ENCODE measurements at regions not wholly inside any gene's neighbourhood (a gene's known extent, or its start where the extent isn't known, plus 50 kb on each side); places are given as distances from the start of the nearest gene placed in this dataset.

- no peak for TF ChIP-seq CTCF (IDR thresholded peaks at IDR 0.05; ENCODE audit: borderline replicate concordance, extremely low read depth, insufficient read depth)
- Histone ChIP-seq H3K27me3 (ENCODE audit: control insufficient read depth, insufficient read depth, low read length) (no peaks in the 10 kb centered on the region), H3K27ac (ENCODE audit: low read depth in 2 of 2, low read length in 2 of 2) (no peak overlapping the region), H3K9me3 (ENCODE audit: control insufficient read depth in 2 of 3, insufficient read depth in 1 of 3, low read length in 3 of 3) (no peaks in the 10 kb centered on the region), H3K4me1 (ENCODE audit: control insufficient read depth in 2 of 3, insufficient read depth in 2 of 3, low read depth in 1 of 3, low read length in 3 of 3) (no peaks in the 10 kb centered on the region), H3K4me3 (ENCODE audit: low read length in 3 of 3) (no peak overlapping the region), H3K36me3 (ENCODE audit: control insufficient read depth in 2 of 3, insufficient read depth in 3 of 3, low read length in 3 of 3) (no peaks in the 10 kb centered on the region), H3K9ac (ENCODE audit: low read length in 3 of 3) (no peak overlapping the region)
- intact Hi-C loops (cut with DNase I) = no loop called here
- DNase-seq (peak in 2 of 5 donors; percentile 17 to 63), FAIRE-seq (no peak)
Measured at GRCh38 chr22:34687116-34687515, 378.8 kb upstream of the ISX start.

- intact Hi-C loops (cut with DNase I) = no loop called here
- TF ChIP-seq CTCF (IDR thresholded peaks at IDR 0.05; ENCODE audit: borderline replicate concordance, extremely low read depth, insufficient read depth) = no peak
- Histone ChIP-seq H3K9me3 (ENCODE audit: control insufficient read depth in 2 of 3, insufficient read depth in 1 of 3, low read length in 3 of 3) (no peaks in the 10 kb centered on the region), H3K27me3 (ENCODE audit: control insufficient read depth, insufficient read depth, low read length) (no peaks in the 10 kb centered on the region), H3K27ac (ENCODE audit: low read depth in 2 of 2, low read length in 2 of 2) (no peak overlapping the region), H3K36me3 (ENCODE audit: control insufficient read depth in 2 of 3, insufficient read depth in 3 of 3, low read length in 3 of 3) (no peaks in the 10 kb centered on the region), H3K9ac (ENCODE audit: low read length in 3 of 3) (no peak overlapping the region), H3K4me3 (ENCODE audit: low read length in 3 of 3) (no peak overlapping the region), H3K4me1 (ENCODE audit: control insufficient read depth in 2 of 3, insufficient read depth in 2 of 3, low read depth in 1 of 3, low read length in 3 of 3) (no peaks in the 10 kb centered on the region)
- DNase-seq (no peak), FAIRE-seq (no peak)
Measured at GRCh38 chr22:34688825-34689224, 377.1 kb upstream of the ISX start.

DNA sequence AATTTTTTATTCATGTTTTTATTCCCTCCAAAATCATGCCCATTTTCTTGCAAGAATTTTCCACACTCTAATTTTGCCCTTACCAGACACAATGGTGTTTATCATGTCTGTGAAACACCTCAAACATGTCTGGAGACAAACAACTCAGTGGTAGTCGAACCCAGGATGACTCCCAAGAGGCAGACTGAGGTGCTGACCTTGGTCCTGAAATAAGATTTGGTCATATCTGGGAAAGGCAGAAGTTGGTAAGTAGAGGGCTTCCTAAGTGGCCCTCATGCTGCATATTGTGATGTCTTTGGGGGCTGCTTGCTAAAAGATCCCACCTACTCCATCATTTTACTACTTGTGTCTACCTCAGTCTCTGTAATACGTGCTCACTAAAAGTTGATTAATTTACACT lies 369.4 kb upstream of the ISX start:
- Histone ChIP-seq H3K9me3 (ENCODE audit: control insufficient read depth in 2 of 3, insufficient read depth in 1 of 3, low read length in 3 of 3) (no peaks in the 10 kb centered on the region), H3K4me1 (ENCODE audit: control insufficient read depth in 2 of 3, insufficient read depth in 2 of 3, low read depth in 1 of 3, low read length in 3 of 3) (no peaks in the 10 kb centered on the region), H3K27me3 (ENCODE audit: control insufficient read depth, insufficient read depth, low read length) (no peaks in the 10 kb centered on the region), H3K4me3 (ENCODE audit: low read length in 3 of 3) (no peak overlapping the region), H3K36me3 (ENCODE audit: control insufficient read depth in 2 of 3, insufficient read depth in 3 of 3, low read length in 3 of 3) (no peaks in the 10 kb centered on the region), H3K9ac (ENCODE audit: low read length in 3 of 3) (no peak overlapping the region), H3K27ac (ENCODE audit: low read depth in 2 of 2, low read length in 2 of 2) (no peak overlapping the region)
- TF ChIP-seq CTCF (IDR thresholded peaks at IDR 0.05; ENCODE audit: borderline replicate concordance, extremely low read depth, insufficient read depth) = no peak
- DNase-seq (peak in 3 of 5 donors; percentile 18 to 72 (median 72)), FAIRE-seq (no peak)
- intact Hi-C loops (cut with DNase I) = no loop called here

DNA sequence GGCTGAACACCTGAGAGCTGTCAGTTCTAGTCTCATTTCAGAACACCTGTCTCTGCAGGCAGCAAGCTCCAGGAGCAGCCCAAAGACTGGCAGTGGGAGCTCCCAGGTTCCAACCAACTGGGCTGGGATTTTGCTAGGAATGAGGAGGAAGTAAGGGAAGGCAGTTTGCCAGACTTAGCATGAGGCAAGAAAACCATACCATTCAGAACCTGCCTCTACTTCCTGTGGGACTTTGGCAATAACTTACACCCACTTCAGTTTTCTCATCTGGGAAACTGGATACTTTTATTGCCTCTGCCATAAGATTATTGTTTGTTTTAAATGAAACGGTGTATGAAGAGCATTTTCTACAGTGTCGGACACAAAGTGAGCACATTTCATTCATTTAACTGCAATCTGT lies 363.7 kb upstream of the ISX start:
- no peak for TF ChIP-seq CTCF (IDR thresholded peaks at IDR 0.05; ENCODE audit: borderline replicate concordance, extremely low read depth, insufficient read depth)

More for the DNA sequence above, 363.7 kb upstream of the ISX start:
- Histone ChIP-seq H3K4me3 (ENCODE audit: low read length in 3 of 3) (no peak overlapping the region), H3K9ac (ENCODE audit: low read length in 3 of 3) (no peak overlapping the region), H3K9me3 (ENCODE audit: control insufficient read depth in 2 of 3, insufficient read depth in 1 of 3, low read length in 3 of 3) (no peaks in the 10 kb centered on the region), H3K4me1 (ENCODE audit: control insufficient read depth in 2 of 3, insufficient read depth in 2 of 3, low read depth in 1 of 3, low read length in 3 of 3) (no peaks in the 10 kb centered on the region), H3K27me3 (ENCODE audit: control insufficient read depth, insufficient read depth, low read length) (no peaks in the 10 kb centered on the region), H3K36me3 (ENCODE audit: control insufficient read depth in 2 of 3, insufficient read depth in 3 of 3, low read length in 3 of 3) (no peaks in the 10 kb centered on the region), H3K27ac (ENCODE audit: low read depth in 2 of 2, low read length in 2 of 2) (no peak overlapping the region)
- intact Hi-C loops (cut with DNase I) = no loop called here
- no peak for FAIRE-seq
- no peak for DNase-seq
